B cell (primary cell): ENCODE measurements at regions not wholly inside any gene's neighbourhood (a gene's known extent, or its start where the extent isn't known, plus 50 kb on each side); places are given as distances from the start of the nearest gene placed in this dataset.

ENCODE experiments used
- EZH2 ChIP-seq: IDR thresholded peaks from 2 replicates; pipeline ENCODE4 v1.6.1; 2012; ENCODE audit warnings: borderline replicate concordance, low read depth, mild to moderate bottlenecking, moderate library complexity, low read length; ENCODE audit not compliant: insufficient read depth, poor library complexity, severe bottlenecking
- TF ChIP-seq, protein P1 (sequence below): fragments of 200-600 bp; IDR thresholded peaks from one replicate; pipeline ENCODE4 v1.8.0; 2022; ENCODE audit warnings: antibody characterized with exemption, mild to moderate bottlenecking

DNA sequence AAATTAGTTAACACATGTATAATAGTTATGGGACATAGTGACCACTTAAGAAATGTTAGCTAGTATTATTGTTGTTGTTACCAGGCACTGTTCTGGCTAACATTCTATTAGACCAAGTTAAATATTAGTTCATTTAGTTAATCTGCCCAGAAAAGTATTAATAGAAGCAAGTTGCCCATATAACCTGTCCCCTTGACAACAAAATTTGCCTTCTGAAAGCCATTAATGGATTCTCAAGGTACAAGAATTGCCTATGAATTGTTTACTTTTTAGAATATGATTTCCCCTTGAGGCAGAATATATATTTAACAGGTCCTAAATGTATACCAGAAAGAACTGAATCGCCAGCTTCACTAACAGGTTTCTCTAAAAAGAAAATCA, 167.3 kb upstream of the TMCC3 start:
- TF ChIP-seq, protein P1, sequence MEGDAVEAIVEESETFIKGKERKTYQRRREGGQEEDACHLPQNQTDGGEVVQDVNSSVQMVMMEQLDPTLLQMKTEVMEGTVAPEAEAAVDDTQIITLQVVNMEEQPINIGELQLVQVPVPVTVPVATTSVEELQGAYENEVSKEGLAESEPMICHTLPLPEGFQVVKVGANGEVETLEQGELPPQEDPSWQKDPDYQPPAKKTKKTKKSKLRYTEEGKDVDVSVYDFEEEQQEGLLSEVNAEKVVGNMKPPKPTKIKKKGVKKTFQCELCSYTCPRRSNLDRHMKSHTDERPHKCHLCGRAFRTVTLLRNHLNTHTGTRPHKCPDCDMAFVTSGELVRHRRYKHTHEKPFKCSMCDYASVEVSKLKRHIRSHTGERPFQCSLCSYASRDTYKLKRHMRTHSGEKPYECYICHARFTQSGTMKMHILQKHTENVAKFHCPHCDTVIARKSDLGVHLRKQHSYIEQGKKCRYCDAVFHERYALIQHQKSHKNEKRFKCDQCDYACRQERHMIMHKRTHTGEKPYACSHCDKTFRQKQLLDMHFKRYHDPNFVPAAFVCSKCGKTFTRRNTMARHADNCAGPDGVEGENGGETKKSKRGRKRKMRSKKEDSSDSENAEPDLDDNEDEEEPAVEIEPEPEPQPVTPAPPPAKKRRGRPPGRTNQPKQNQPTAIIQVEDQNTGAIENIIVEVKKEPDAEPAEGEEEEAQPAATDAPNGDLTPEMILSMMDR, result no peak
- no peak for TF ChIP-seq EZH2
